ENCODE measurements at regions not wholly inside any gene's neighbourhood (a gene's known extent, or its start where the extent isn't known, plus 50 kb on each side); places are given as distances from the start of the nearest gene placed in this dataset.
A peak's percentile ranks its signal among the peaks of the same experiment; 100 is the strongest.

DNA sequence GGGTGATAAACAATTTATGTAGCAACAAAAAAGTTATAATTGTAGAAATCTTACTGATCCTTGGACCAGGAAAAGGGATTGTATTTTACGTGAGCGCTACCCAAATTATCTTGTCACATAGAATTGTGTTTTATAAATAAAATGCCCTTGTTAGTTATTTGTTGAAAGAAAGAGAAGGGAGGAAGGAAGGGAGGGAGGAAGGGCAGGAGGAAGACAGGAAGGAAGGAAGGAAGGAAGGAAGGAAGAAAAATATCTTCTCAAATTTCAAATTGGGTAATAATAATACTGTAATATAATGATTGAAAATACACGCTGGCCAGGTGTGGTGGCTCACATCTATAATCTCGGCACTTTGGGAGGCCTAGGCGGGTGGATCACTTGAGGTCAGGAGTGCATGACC lies 206.2 kb upstream of the TLL1 start:
- H3K79me2 ChIP-seq (ENCODE audit: control insufficient read depth, insufficient read depth, low read length), result no peaks in the 10 kb centered on the region
- no peak overlapping the region for H2AFZ ChIP-seq (ENCODE audit: low read length)
- no peak overlapping the region for H3K4me3 ChIP-seq (replicated peaks in 1 of 4; ENCODE audit: control extremely low read depth in 1 of 4, insufficient read depth in 1 of 4, low read depth in 3 of 4, low read length in 4 of 4)
- no peaks in the 10 kb centered on the region for H3K27me3 ChIP-seq (ENCODE audit: control insufficient read depth, insufficient read depth, low read length)
- H3K36me3 ChIP-seq (ENCODE audit: control insufficient read depth, insufficient read depth, low read length), result no peaks in the 10 kb centered on the region
- H3K27ac ChIP-seq (ENCODE audit: insufficient read depth, low read length), result no peak overlapping the region
- H3K4me1 ChIP-seq (ENCODE audit: control insufficient read depth, extremely low read depth, insufficient read depth, low read length), result no peaks in the 10 kb centered on the region
- no peaks in the 10 kb centered on the region for H4K20me1 ChIP-seq (ENCODE audit: control insufficient read depth, extremely low read depth, insufficient read depth, low read length)
- H3K9ac ChIP-seq (ENCODE audit: insufficient read depth, low read length), result no peak overlapping the region
- no peak overlapping the region for H3K4me2 ChIP-seq (ENCODE audit: extremely low read depth, insufficient read depth, low read length)
- no peak for DNase-seq (ENCODE audit: low read depth in 2 of 2)
- H3K9me3 ChIP-seq (ENCODE audit: control insufficient read depth, insufficient read depth, low read depth, low read length), result no peaks in the 10 kb centered on the region
- TF ChIP-seq, protein P1, sequence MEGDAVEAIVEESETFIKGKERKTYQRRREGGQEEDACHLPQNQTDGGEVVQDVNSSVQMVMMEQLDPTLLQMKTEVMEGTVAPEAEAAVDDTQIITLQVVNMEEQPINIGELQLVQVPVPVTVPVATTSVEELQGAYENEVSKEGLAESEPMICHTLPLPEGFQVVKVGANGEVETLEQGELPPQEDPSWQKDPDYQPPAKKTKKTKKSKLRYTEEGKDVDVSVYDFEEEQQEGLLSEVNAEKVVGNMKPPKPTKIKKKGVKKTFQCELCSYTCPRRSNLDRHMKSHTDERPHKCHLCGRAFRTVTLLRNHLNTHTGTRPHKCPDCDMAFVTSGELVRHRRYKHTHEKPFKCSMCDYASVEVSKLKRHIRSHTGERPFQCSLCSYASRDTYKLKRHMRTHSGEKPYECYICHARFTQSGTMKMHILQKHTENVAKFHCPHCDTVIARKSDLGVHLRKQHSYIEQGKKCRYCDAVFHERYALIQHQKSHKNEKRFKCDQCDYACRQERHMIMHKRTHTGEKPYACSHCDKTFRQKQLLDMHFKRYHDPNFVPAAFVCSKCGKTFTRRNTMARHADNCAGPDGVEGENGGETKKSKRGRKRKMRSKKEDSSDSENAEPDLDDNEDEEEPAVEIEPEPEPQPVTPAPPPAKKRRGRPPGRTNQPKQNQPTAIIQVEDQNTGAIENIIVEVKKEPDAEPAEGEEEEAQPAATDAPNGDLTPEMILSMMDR (conservative IDR thresholded peaks at IDR 0.05 in 1 of 2, IDR thresholded peaks at IDR 0.05 in 1 of 2; ENCODE audit: low read depth in 1 of 2, low read length in 2 of 2), result no peak
- TF ChIP-seq EZH2 (IDR thresholded peaks at IDR 0.05; ENCODE audit: low read length, missing control alignments), result no peak

DNA sequence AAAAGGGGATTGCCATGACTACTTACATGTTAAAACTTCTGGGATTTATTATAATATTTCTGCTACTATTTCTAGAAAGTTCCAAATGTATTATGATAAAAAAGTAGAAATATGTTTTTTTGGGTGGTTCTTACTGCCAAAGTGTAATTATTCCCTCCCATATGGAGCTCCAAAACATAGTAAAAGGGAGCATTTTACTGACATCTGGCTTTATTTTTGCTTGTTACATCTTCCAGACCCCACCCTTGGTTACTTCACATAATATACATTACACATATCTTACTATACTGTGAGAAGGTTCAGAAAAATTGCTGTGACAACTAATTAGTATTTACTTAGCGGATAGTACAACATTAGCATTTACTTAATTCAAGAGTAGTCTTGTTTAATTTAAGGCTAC lies 205.1 kb upstream of the TLL1 start:
- TF ChIP-seq, protein P1 (conservative IDR thresholded peaks at IDR 0.05 in 1 of 2, IDR thresholded peaks at IDR 0.05 in 1 of 2; ENCODE audit: low read depth in 1 of 2, low read length in 2 of 2), result no peak
- no peak for TF ChIP-seq EZH2 (IDR thresholded peaks at IDR 0.05; ENCODE audit: low read length, missing control alignments)
- no peaks in the 10 kb centered on the region for H3K4me1 ChIP-seq (ENCODE audit: control insufficient read depth, extremely low read depth, insufficient read depth, low read length)
- DNase-seq (ENCODE audit: low read depth in 2 of 2), result no peak

DNA sequence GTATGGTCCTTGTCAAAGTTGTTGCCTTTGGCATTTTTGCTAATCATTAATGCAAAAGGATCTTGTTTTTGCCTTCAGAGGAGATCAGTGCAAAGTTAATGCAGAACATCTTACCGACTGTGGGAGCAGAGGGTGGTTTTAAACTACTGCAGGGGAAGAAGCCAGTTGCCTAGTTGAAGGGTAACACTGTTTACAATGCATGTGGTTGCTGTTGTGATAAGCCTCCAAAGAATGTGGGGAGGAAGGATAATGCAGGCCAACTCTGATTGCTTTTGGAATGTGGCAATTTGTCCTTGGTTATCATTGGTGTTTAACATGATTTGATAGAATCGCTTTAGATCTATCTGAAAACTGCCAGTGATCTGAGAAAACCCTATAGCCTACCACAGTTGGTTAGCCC lies 204.3 kb upstream of the TLL1 start:
- Histone ChIP-seq H3K27me3 (ENCODE audit: control insufficient read depth, insufficient read depth, low read length) (no peaks in the 10 kb centered on the region), H3K36me3 (ENCODE audit: control insufficient read depth, insufficient read depth, low read length) (no peaks in the 10 kb centered on the region), H2AFZ (ENCODE audit: low read length) (no peak overlapping the region), H3K4me2 (ENCODE audit: extremely low read depth, insufficient read depth, low read length) (no peak overlapping the region), H3K4me1 (ENCODE audit: control insufficient read depth, extremely low read depth, insufficient read depth, low read length) (no peaks in the 10 kb centered on the region), H3K9me3 (ENCODE audit: control insufficient read depth, insufficient read depth, low read depth, low read length) (no peaks in the 10 kb centered on the region), H4K20me1 (ENCODE audit: control insufficient read depth, extremely low read depth, insufficient read depth, low read length) (no peaks in the 10 kb centered on the region), H3K9ac (ENCODE audit: insufficient read depth, low read length) (no peak overlapping the region), H3K4me3 (replicated peaks in 1 of 4; ENCODE audit: control extremely low read depth in 1 of 4, insufficient read depth in 1 of 4, low read depth in 3 of 4, low read length in 4 of 4) (no peak overlapping the region), H3K79me2 (ENCODE audit: control insufficient read depth, insufficient read depth, low read length) (no peaks in the 10 kb centered on the region), H3K27ac (ENCODE audit: insufficient read depth, low read length) (no peak overlapping the region)
- peak in 1 of 2 donors; percentile 51 for DNase-seq (ENCODE audit: low read depth in 2 of 2)
- no peak for TF ChIP-seq EZH2 (IDR thresholded peaks at IDR 0.05; ENCODE audit: low read length, missing control alignments)
- TF ChIP-seq, protein P1 (conservative IDR thresholded peaks at IDR 0.05 in 1 of 2, IDR thresholded peaks at IDR 0.05 in 1 of 2; ENCODE audit: low read depth in 1 of 2, low read length in 2 of 2), result no peak

More for the DNA sequence above, 205.1 kb upstream of the TLL1 start:
- Histone ChIP-seq H2AFZ (ENCODE audit: low read length) (no peak overlapping the region), H3K27me3 (ENCODE audit: control insufficient read depth, insufficient read depth, low read length) (no peaks in the 10 kb centered on the region), H3K4me2 (ENCODE audit: extremely low read depth, insufficient read depth, low read length) (no peak overlapping the region), H3K36me3 (ENCODE audit: control insufficient read depth, insufficient read depth, low read length) (no peaks in the 10 kb centered on the region), H3K79me2 (ENCODE audit: control insufficient read depth, insufficient read depth, low read length) (no peaks in the 10 kb centered on the region), H3K4me3 (replicated peaks in 1 of 4; ENCODE audit: control extremely low read depth in 1 of 4, insufficient read depth in 1 of 4, low read depth in 3 of 4, low read length in 4 of 4) (no peak overlapping the region), H4K20me1 (ENCODE audit: control insufficient read depth, extremely low read depth, insufficient read depth, low read length) (no peaks in the 10 kb centered on the region), H3K27ac (ENCODE audit: insufficient read depth, low read length) (no peak overlapping the region), H3K9me3 (ENCODE audit: control insufficient read depth, insufficient read depth, low read depth, low read length) (no peaks in the 10 kb centered on the region), H3K9ac (ENCODE audit: insufficient read depth, low read length) (no peak overlapping the region)

All from fibroblast of lung (primary cell).